ENCODE measurements at regions not wholly inside any gene's neighbourhood (a gene's known extent, or its start where the extent isn't known, plus 50 kb on each side); places are given as distances from the start of the nearest gene placed in this dataset.

GRCh38 chr4:8796096-8796495, 75.5 kb downstream of the HMX1 start:
- CTCF ChIA-PET, result no interaction called here
- ATAC-seq, result no peak
- no TSS peak for BruUV-seq (replicated peaks)
- TF ChIP-seq CTCF (IDR thresholded peaks at IDR 0.05) (no peak), TCF7L2 (IDR thresholded peaks at IDR 0.05; ENCODE audit: low read depth, low read length) (no peak), SIN3A (IDR thresholded peaks at IDR 0.05; ENCODE audit: borderline replicate concordance, insufficient read depth, low read depth, low read length) (no peak), POLR2AphosphoS5 (IDR thresholded peaks at IDR 0.05; ENCODE audit: low read depth, low read length) (no peak), REST (IDR thresholded peaks at IDR 0.05; ENCODE audit: insufficient read depth in 1 of 2, low read depth in 2 of 2, low read length in 1 of 2) (no peak)
- no peak overlapping the region for H3K4me3 ChIP-seq (ENCODE audit: low read depth in 2 of 2, low read length in 2 of 2)
- H3K36me3 ChIP-seq (ENCODE audit: control insufficient read depth, insufficient read depth, low read length), result no peaks in the 10 kb centered on the region
- H3K27ac ChIP-seq (ENCODE audit: low read length), result no peak overlapping the region
- no peak for DNase-seq (ENCODE audit: low read depth, low spot score)
- intact Hi-C loops (cut with micrococcal nuclease; ENCODE audit: unreplicated experiment) (no loop called here), in situ Hi-C loops (cut with HindIII; ENCODE audit: low pct_unique_long_range_greater_than_20kb, low sequenced_read_pairs) (no loop called here)
- POLR2A ChIA-PET, result no interaction called here
- no peaks in the 10 kb centered on the region; the same call in 1 of the 2 replicates for H3K27me3 ChIP-seq (ENCODE audit: control insufficient read depth, insufficient read depth, low read length)
- no peaks in the 10 kb centered on the region for H3K4me1 ChIP-seq (ENCODE audit: control insufficient read depth, insufficient read depth, low read length)
- no peaks in the 10 kb centered on the region for H3K9me3 ChIP-seq (ENCODE audit: control insufficient read depth, insufficient read depth, low read depth, low read length)

GRCh38 chr4:8795140-8795539, 76.5 kb downstream of the HMX1 start:
- H3K4me3 ChIP-seq (ENCODE audit: low read depth in 2 of 2, low read length in 2 of 2), result no peak overlapping the region
- no peaks in the 10 kb centered on the region for H3K9me3 ChIP-seq (ENCODE audit: control insufficient read depth, insufficient read depth, low read depth, low read length)
- no peak for DNase-seq (ENCODE audit: low read depth, low spot score)
- BruUV-seq (replicated peaks), result no TSS peak
- POLR2A ChIA-PET, result no interaction called here
- no peaks in the 10 kb centered on the region; the same call in 1 of the 2 replicates for H3K27me3 ChIP-seq (ENCODE audit: control insufficient read depth, insufficient read depth, low read length)
- in situ Hi-C loops (cut with HindIII; ENCODE audit: low pct_unique_long_range_greater_than_20kb, low sequenced_read_pairs) (no loop called here), intact Hi-C loops (cut with micrococcal nuclease; ENCODE audit: unreplicated experiment) (no loop called here)
- ATAC-seq, result no peak
- no peaks in the 10 kb centered on the region for H3K4me1 ChIP-seq (ENCODE audit: control insufficient read depth, insufficient read depth, low read length)
- H3K27ac ChIP-seq (ENCODE audit: low read length), result no peak overlapping the region
- no peak for TF ChIP-seq SIN3A (IDR thresholded peaks at IDR 0.05; ENCODE audit: borderline replicate concordance, insufficient read depth, low read depth, low read length)
- TF ChIP-seq POLR2AphosphoS5 (IDR thresholded peaks at IDR 0.05; ENCODE audit: low read depth, low read length), result no peak
- TF ChIP-seq REST (IDR thresholded peaks at IDR 0.05; ENCODE audit: insufficient read depth in 1 of 2, low read depth in 2 of 2, low read length in 1 of 2), result no peak
- TF ChIP-seq CTCF (IDR thresholded peaks at IDR 0.05), result no peak
- no peak for TF ChIP-seq TCF7L2 (IDR thresholded peaks at IDR 0.05; ENCODE audit: low read depth, low read length)
- H3K36me3 ChIP-seq (ENCODE audit: control insufficient read depth, insufficient read depth, low read length), result no peaks in the 10 kb centered on the region
- CTCF ChIA-PET, result no interaction called here
